ENCODE measurements at regions not wholly inside any gene's neighbourhood (a gene's known extent, or its start where the extent isn't known, plus 50 kb on each side); places are given as distances from the start of the nearest gene placed in this dataset.

DNA sequence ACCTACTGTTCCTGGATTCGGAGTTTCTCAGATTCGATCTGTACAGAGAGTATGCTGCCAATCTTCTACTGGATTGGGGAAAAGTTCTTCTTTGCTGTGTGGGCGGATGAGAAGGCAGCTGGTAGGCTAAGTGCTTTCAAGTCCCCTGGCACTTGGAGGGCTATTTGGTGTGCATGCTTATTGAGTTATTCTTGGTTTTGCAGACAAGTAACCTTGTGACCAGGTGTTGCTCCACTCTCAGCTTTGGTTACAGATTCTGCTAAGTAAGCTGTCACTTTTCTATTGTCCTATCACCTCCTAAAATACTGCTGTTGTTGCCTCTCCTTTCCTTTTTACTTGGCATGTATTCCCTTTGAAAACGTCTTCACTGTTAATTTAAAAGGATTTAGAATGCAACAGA lies 1375.1 kb upstream of the LRRTM3 start:
- H3K4me3 ChIP-seq (ENCODE audit: low read depth, low read length): no peak overlapping the region
- TF ChIP-seq CTCF (IDR thresholded peaks at IDR 0.05; ENCODE audit: insufficient read depth, low read depth, low read length): no peak
- DNase-seq (ENCODE audit: low read depth): no peak

- no peak for TF ChIP-seq CTCF (IDR thresholded peaks at IDR 0.05; ENCODE audit: insufficient read depth, low read depth, low read length)
- no peak overlapping the region for H3K4me3 ChIP-seq (ENCODE audit: low read depth, low read length)
- no peak for DNase-seq (ENCODE audit: low read depth)
Measured at GRCh38 chr10:65555192-65555591, 1370.6 kb upstream of the LRRTM3 start.

GRCh38 chr10:65556006-65556405 lies 1369.8 kb upstream of the LRRTM3 start:
- DNase-seq (ENCODE audit: low read depth): no peak
- TF ChIP-seq CTCF (IDR thresholded peaks at IDR 0.05; ENCODE audit: insufficient read depth, low read depth, low read length): no peak
- no peak overlapping the region for H3K4me3 ChIP-seq (ENCODE audit: low read depth, low read length)

DNA sequence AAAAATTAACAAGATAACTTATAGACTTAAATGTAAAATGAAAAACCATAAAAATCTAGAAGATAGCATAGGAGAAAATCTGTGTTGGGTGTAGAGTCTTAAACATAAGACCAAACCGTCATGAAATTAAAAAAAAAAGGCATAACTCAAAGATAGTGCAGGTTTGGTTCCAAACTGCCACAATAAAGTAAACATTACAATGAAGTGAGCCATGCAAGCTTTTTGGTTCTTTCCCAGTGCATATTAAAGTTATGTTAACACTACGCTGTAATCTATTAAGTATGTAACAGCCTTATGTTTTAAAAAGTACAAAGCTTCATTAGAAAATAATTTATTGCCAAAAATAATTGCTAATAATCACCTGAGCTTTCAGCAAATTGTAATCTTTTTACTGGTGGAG lies 1366.5 kb upstream of the LRRTM3 start:
- no peak for DNase-seq (ENCODE audit: low read depth)
- no peak for TF ChIP-seq CTCF (IDR thresholded peaks at IDR 0.05; ENCODE audit: insufficient read depth, low read depth, low read length)

GRCh38 chr10:65565246-65565645 lies 1360.6 kb upstream of the LRRTM3 start:
- no peak for TF ChIP-seq CTCF (IDR thresholded peaks at IDR 0.05; ENCODE audit: insufficient read depth, low read depth, low read length)
- no peak overlapping the region for H3K4me3 ChIP-seq (ENCODE audit: low read depth, low read length)
- DNase-seq (ENCODE audit: low read depth): no peak

More for the DNA sequence above, 1366.5 kb upstream of the LRRTM3 start:
- H3K4me3 ChIP-seq (ENCODE audit: low read depth, low read length): no peak overlapping the region

GRCh38 chr10:65566906-65567305 lies 1358.9 kb upstream of the LRRTM3 start:
- no peak for DNase-seq (ENCODE audit: low read depth)
- TF ChIP-seq CTCF (IDR thresholded peaks at IDR 0.05; ENCODE audit: insufficient read depth, low read depth, low read length): no peak
- no peak overlapping the region for H3K4me3 ChIP-seq (ENCODE audit: low read depth, low read length)
